ENCODE measurements at regions not wholly inside any gene's neighbourhood (a gene's known extent, or its start where the extent isn't known, plus 50 kb on each side); places are given as distances from the start of the nearest gene placed in this dataset.

DNA sequence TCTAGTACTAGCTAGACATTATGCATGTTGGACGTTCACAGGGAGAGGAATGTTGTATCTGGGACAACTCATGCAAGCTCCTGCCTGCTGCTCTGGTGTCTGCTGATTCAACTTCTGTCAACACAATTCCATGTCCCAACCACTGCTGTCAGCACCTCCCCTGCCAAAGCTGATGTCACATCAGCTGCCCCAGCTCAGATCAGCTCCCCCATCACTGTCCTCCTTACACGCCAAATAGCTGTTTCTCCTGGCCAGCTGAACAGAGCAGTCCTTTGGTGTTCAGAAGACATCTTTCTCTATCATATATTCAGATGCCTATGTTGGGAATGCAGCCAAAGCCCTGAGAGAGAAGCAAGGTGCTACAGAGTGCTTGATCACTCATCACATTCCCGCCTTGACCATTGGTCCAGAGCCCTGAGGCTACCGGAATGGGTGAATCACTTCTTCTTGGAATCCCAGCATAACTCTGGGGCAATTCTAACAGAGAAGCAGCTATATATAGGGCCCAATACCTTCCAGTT is 223.3 kb downstream of the SEC61B start:
- no peaks in the 10 kb centered on the region; the same call in 1 of the 2 replicates for H3K27me3 Mint-ChIP-seq (ENCODE audit: low read depth)
- DNase-seq (ENCODE audit: low spot score) (no peak), ATAC-seq (no peak)
- no peak overlapping the region for H3K4me3 Mint-ChIP-seq
- no peak overlapping the region for H3K27ac Mint-ChIP-seq
- CTCF ChIA-PET = no interaction called here
- TF ChIP-seq FOXJ3 (CRISPR knock-in tag; IDR thresholded peaks at IDR 0.05; ENCODE audit: borderline replicate concordance) (no peak), SMAD4 (CRISPR knock-in tag; IDR thresholded peaks at IDR 0.05) (no peak), CREB1 (CRISPR knock-in tag; IDR thresholded peaks at IDR 0.05) (no peak)
- TF ChIP-seq, protein P1, sequence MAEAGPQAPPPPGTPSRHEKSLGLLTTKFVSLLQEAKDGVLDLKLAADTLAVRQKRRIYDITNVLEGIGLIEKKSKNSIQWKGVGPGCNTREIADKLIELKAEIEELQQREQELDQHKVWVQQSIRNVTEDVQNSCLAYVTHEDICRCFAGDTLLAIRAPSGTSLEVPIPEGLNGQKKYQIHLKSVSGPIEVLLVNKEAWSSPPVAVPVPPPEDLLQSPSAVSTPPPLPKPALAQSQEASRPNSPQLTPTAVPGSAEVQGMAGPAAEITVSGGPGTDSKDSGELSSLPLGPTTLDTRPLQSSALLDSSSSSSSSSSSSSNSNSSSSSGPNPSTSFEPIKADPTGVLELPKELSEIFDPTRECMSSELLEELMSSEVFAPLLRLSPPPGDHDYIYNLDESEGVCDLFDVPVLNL (CRISPR knock-in tag; IDR thresholded peaks at IDR 0.05; ENCODE audit: borderline replicate concordance, low read depth) = no peak
- TF ChIP-seq, protein P2, sequence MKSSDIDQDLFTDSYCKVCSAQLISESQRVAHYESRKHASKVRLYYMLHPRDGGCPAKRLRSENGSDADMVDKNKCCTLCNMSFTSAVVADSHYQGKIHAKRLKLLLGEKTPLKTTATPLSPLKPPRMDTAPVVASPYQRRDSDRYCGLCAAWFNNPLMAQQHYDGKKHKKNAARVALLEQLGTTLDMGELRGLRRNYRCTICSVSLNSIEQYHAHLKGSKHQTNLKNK (CRISPR knock-in tag; IDR thresholded peaks at IDR 0.05) = no peak
- no peaks in the 10 kb centered on the region; the same call in 1 of the 2 replicates for H3K36me3 Mint-ChIP-seq
- H3K4me1 Mint-ChIP-seq = no peaks in the 10 kb centered on the region
- POLR2A ChIA-PET = no interaction called here
- no peaks in the 10 kb centered on the region for H3K9me3 Mint-ChIP-seq

DNA sequence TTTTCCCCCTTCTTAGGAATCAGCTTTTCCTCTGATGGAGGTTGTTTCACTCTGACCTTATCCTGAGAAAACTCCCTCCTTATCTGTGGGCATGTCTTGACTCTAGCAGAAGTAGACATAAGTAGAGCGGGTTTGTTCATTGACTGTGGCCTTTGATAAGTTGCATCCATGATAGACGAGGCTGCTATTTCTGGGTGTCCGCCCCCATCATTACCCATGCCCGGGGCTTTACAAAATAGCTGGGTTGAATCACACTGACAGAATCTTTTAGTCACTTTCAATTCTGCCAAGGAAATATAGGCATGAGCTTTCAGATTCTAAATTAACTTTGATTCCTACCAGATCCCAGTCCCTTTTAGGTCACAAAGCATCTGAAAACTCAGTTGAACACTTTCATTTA is 223.8 kb downstream of the SEC61B start:
- no peak for DNase-seq (ENCODE audit: low spot score)
- Mint-ChIP-seq H3K9me3 (no peaks in the 10 kb centered on the region), H3K4me1 (no peaks in the 10 kb centered on the region), H3K27ac (no peak overlapping the region), H3K27me3 (ENCODE audit: low read depth) (no peaks in the 10 kb centered on the region; the same call in 1 of the 2 replicates), H3K4me3 (no peak overlapping the region), H3K36me3 (no peaks in the 10 kb centered on the region; the same call in 1 of the 2 replicates)
- ChIA-PET CTCF (no interaction called here), POLR2A (no interaction called here)
- TF ChIP-seq FOXJ3 (CRISPR knock-in tag; IDR thresholded peaks at IDR 0.05; ENCODE audit: borderline replicate concordance) = no peak
- no peak for TF ChIP-seq CBFB (CRISPR knock-in tag; IDR thresholded peaks at IDR 0.05; ENCODE audit: low read depth)
- TF ChIP-seq NFATC4 (CRISPR knock-in tag; IDR thresholded peaks at IDR 0.05) = no peak
- no peak for TF ChIP-seq SOX15 (CRISPR knock-in tag; IDR thresholded peaks at IDR 0.05)
- TF ChIP-seq RELA (CRISPR knock-in tag; IDR thresholded peaks at IDR 0.05; ENCODE audit: borderline replicate concordance) = no peak
- TF ChIP-seq, protein P3, sequence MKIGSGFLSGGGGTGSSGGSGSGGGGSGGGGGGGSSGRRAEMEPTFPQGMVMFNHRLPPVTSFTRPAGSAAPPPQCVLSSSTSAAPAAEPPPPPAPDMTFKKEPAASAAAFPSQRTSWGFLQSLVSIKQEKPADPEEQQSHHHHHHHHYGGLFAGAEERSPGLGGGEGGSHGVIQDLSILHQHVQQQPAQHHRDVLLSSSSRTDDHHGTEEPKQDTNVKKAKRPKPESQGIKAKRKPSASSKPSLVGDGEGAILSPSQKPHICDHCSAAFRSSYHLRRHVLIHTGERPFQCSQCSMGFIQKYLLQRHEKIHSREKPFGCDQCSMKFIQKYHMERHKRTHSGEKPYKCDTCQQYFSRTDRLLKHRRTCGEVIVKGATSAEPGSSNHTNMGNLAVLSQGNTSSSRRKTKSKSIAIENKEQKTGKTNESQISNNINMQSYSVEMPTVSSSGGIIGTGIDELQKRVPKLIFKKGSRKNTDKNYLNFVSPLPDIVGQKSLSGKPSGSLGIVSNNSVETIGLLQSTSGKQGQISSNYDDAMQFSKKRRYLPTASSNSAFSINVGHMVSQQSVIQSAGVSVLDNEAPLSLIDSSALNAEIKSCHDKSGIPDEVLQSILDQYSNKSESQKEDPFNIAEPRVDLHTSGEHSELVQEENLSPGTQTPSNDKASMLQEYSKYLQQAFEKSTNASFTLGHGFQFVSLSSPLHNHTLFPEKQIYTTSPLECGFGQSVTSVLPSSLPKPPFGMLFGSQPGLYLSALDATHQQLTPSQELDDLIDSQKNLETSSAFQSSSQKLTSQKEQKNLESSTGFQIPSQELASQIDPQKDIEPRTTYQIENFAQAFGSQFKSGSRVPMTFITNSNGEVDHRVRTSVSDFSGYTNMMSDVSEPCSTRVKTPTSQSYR (CRISPR knock-in tag; IDR thresholded peaks at IDR 0.05) = no peak
- TF ChIP-seq, protein P4, sequence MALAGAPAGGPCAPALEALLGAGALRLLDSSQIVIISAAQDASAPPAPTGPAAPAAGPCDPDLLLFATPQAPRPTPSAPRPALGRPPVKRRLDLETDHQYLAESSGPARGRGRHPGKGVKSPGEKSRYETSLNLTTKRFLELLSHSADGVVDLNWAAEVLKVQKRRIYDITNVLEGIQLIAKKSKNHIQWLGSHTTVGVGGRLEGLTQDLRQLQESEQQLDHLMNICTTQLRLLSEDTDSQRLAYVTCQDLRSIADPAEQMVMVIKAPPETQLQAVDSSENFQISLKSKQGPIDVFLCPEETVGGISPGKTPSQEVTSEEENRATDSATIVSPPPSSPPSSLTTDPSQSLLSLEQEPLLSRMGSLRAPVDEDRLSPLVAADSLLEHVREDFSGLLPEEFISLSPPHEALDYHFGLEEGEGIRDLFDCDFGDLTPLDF (CRISPR knock-in tag; IDR thresholded peaks at IDR 0.05) = no peak
- no peak for TF ChIP-seq NR2C2 (CRISPR knock-in tag; IDR thresholded peaks at IDR 0.05)
- no peak for TF ChIP-seq ESRRA (CRISPR knock-in tag; IDR thresholded peaks at IDR 0.05; ENCODE audit: borderline replicate concordance)
- TF ChIP-seq, protein P5, sequence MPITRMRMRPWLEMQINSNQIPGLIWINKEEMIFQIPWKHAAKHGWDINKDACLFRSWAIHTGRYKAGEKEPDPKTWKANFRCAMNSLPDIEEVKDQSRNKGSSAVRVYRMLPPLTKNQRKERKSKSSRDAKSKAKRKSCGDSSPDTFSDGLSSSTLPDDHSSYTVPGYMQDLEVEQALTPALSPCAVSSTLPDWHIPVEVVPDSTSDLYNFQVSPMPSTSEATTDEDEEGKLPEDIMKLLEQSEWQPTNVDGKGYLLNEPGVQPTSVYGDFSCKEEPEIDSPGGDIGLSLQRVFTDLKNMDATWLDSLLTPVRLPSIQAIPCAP (CRISPR knock-in tag; IDR thresholded peaks at IDR 0.05) = no peak
- no peak for TF ChIP-seq RORB (CRISPR knock-in tag; IDR thresholded peaks at IDR 0.05)
- ATAC-seq = no peak

DNA sequence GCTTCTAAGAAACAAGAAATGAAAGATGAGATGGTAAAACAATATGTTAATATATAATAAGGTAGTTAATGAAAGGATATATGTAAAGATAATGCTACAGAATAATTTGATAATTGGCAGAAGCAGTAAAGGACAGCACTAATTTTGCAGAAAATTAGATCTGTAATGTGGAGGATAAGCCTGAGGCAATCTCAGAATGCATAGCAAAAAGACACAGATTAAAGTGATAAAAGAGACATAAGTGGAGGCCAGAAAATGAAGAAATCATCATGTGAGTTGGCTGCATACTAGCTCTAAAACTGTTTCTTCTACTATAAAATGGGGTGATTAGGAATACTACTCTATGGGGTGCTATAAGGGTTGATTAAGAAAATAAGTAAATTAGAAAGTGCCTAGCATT is 225.9 kb downstream of the SEC61B start:
- H3K4me3 Mint-ChIP-seq = no peak overlapping the region
- no peaks in the 10 kb centered on the region for H3K4me1 Mint-ChIP-seq
- H3K36me3 Mint-ChIP-seq = no peaks in the 10 kb centered on the region
- H3K9me3 Mint-ChIP-seq = no peaks in the 10 kb centered on the region
- DNase-seq (ENCODE audit: low spot score) = no peak
- ChIA-PET CTCF (no interaction called here), POLR2A (no interaction called here)
- no peak for ATAC-seq
- no peaks in the 10 kb centered on the region; the same call in 1 of the 2 replicates for H3K27me3 Mint-ChIP-seq (ENCODE audit: low read depth)
- no peak overlapping the region for H3K27ac Mint-ChIP-seq
- no peak for TF ChIP-seq ZNF219 (CRISPR knock-in tag; IDR thresholded peaks at IDR 0.05; ENCODE audit: borderline replicate concordance)
- TF ChIP-seq, protein P6, sequence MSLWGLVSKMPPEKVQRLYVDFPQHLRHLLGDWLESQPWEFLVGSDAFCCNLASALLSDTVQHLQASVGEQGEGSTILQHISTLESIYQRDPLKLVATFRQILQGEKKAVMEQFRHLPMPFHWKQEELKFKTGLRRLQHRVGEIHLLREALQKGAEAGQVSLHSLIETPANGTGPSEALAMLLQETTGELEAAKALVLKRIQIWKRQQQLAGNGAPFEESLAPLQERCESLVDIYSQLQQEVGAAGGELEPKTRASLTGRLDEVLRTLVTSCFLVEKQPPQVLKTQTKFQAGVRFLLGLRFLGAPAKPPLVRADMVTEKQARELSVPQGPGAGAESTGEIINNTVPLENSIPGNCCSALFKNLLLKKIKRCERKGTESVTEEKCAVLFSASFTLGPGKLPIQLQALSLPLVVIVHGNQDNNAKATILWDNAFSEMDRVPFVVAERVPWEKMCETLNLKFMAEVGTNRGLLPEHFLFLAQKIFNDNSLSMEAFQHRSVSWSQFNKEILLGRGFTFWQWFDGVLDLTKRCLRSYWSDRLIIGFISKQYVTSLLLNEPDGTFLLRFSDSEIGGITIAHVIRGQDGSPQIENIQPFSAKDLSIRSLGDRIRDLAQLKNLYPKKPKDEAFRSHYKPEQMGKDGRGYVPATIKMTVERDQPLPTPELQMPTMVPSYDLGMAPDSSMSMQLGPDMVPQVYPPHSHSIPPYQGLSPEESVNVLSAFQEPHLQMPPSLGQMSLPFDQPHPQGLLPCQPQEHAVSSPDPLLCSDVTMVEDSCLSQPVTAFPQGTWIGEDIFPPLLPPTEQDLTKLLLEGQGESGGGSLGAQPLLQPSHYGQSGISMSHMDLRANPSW (CRISPR knock-in tag; conservative IDR thresholded peaks at IDR 0.05; ENCODE audit: low read depth) = no peak
- no peak for TF ChIP-seq NR2C2 (CRISPR knock-in tag; IDR thresholded peaks at IDR 0.05)
- TF ChIP-seq, protein P7, sequence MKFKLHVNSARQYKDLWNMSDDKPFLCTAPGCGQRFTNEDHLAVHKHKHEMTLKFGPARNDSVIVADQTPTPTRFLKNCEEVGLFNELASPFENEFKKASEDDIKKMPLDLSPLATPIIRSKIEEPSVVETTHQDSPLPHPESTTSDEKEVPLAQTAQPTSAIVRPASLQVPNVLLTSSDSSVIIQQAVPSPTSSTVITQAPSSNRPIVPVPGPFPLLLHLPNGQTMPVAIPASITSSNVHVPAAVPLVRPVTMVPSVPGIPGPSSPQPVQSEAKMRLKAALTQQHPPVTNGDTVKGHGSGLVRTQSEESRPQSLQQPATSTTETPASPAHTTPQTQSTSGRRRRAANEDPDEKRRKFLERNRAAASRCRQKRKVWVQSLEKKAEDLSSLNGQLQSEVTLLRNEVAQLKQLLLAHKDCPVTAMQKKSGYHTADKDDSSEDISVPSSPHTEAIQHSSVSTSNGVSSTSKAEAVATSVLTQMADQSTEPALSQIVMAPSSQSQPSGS (CRISPR knock-in tag; IDR thresholded peaks at IDR 0.05; ENCODE audit: borderline replicate concordance, low read depth) = no peak
- TF ChIP-seq IRF2 (CRISPR knock-in tag; IDR thresholded peaks at IDR 0.05; ENCODE audit: borderline replicate concordance, low read depth) = no peak

Measured in WTC11 (cell line).